ENCODE measurements at regions not wholly inside any gene's neighbourhood (a gene's known extent, or its start where the extent isn't known, plus 50 kb on each side); places are given as distances from the start of the nearest gene placed in this dataset.

DNA sequence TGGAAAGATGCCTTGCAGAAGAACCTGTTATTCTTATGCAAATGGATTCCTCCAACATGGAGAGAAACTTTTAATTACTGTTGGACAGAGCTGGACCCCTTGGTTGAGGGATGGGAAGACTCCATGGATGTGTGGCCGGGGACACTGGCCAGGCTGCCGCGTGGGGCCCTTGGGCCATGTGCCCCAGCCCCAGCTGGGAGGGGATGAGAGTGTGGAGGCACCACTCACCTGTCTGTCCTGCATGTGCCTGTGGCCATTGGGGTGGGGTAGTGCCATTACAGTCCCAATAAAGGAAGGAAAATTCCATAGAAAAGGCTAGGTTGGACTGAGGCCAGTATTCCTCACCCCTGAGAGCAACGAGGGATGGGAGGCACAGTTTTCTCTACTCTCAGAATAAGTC lies 564.5 kb upstream of the PTBP2 start:
- Mint-ChIP-seq H3K27ac (no peak overlapping the region), H3K4me1 (no peaks in the 10 kb centered on the region), H3K4me3 (no peak overlapping the region), H3K27me3 (ENCODE audit: low read depth in 3 of 3) (peaks cover 0 to 1% (median 0%) of the 10 kb centered on the region in 3 donors), H3K36me3 (no peaks in the 10 kb centered on the region), H3K9me3 (peaks cover 4 to 32% (median 22%) of the 10 kb centered on the region in 7 donors)
- Histone ChIP-seq H3K36me3 (replicated peaks in 1 of 2; ENCODE audit: control insufficient read depth in 1 of 2, insufficient read depth in 2 of 2, low read length in 2 of 2) (no peaks in the 10 kb centered on the region), H3K79me2 (ENCODE audit: insufficient read depth, low read length) (no peaks in the 10 kb centered on the region), H3K9me3 (replicated peaks in 1 of 2; ENCODE audit: control insufficient read depth in 1 of 2, insufficient read depth in 1 of 2, low read length in 2 of 2) (peaks cover 20 to 52% of the 10 kb centered on the region in 2 donors), H3K27ac (ENCODE audit: low read depth in 1 of 2, low read length in 2 of 2) (no peak overlapping the region), H3K27me3 (ENCODE audit: control insufficient read depth in 2 of 2, insufficient read depth in 2 of 2, low read length in 2 of 2) (no peaks in the 10 kb centered on the region), H3K9ac (ENCODE audit: insufficient read depth, low read length, poor library complexity, severe bottlenecking) (no peak overlapping the region), H4K20me1 (ENCODE audit: insufficient read depth, low read length) (no peaks in the 10 kb centered on the region), H2AFZ (ENCODE audit: insufficient read depth, low read depth, low read length, poor library complexity, severe bottlenecking) (no peak overlapping the region), H3K4me1 (ENCODE audit: control insufficient read depth in 1 of 2, insufficient read depth in 2 of 2, low read length in 2 of 2) (no peaks in the 10 kb centered on the region), H3K4me3 (replicated peaks in 1 of 3; ENCODE audit: low read depth in 2 of 3, low read length in 3 of 3) (no peak overlapping the region), H3K4me2 (replicated peaks; ENCODE audit: extremely low read depth, low read length, poor library complexity, severe bottlenecking) (no peak overlapping the region)
- WGBS (ENCODE audit: insufficient coverage): no CpG with 5 or more reads among the region's 4 CpGs
- TF ChIP-seq CTCF (IDR thresholded peaks at IDR 0.05): no peak
- no peak for DNase-seq
- intact Hi-C loops (cut with micrococcal nuclease): no loop called here

- Histone ChIP-seq H3K27me3 (ENCODE audit: control insufficient read depth in 2 of 2, insufficient read depth in 2 of 2, low read length in 2 of 2) (no peaks in the 10 kb centered on the region), H3K9me3 (replicated peaks in 1 of 2; ENCODE audit: control insufficient read depth in 1 of 2, insufficient read depth in 1 of 2, low read length in 2 of 2) (peaks cover 17 to 42% of the 10 kb centered on the region in 2 donors), H3K79me2 (ENCODE audit: insufficient read depth, low read length) (no peaks in the 10 kb centered on the region), H3K27ac (ENCODE audit: low read depth in 1 of 2, low read length in 2 of 2) (no peak overlapping the region), H3K4me2 (replicated peaks; ENCODE audit: extremely low read depth, low read length, poor library complexity, severe bottlenecking) (no peak overlapping the region), H2AFZ (ENCODE audit: insufficient read depth, low read depth, low read length, poor library complexity, severe bottlenecking) (no peak overlapping the region), H3K36me3 (replicated peaks in 1 of 2; ENCODE audit: control insufficient read depth in 1 of 2, insufficient read depth in 2 of 2, low read length in 2 of 2) (no peaks in the 10 kb centered on the region), H3K4me3 (replicated peaks in 1 of 3; ENCODE audit: low read depth in 2 of 3, low read length in 3 of 3) (no peak overlapping the region), H3K4me1 (ENCODE audit: control insufficient read depth in 1 of 2, insufficient read depth in 2 of 2, low read length in 2 of 2) (no peaks in the 10 kb centered on the region), H4K20me1 (ENCODE audit: insufficient read depth, low read length) (no peaks in the 10 kb centered on the region), H3K9ac (ENCODE audit: insufficient read depth, low read length, poor library complexity, severe bottlenecking) (no peak overlapping the region)
- Mint-ChIP-seq H3K4me3 (no peak overlapping the region), H3K27me3 (ENCODE audit: low read depth in 3 of 3) (peaks cover 0 to 1% (median 0%) of the 10 kb centered on the region in 3 donors), H3K9me3 (peaks cover 4 to 20% (median 12%) of the 10 kb centered on the region in 7 donors), H3K27ac (no peak overlapping the region), H3K36me3 (no peaks in the 10 kb centered on the region), H3K4me1 (no peaks in the 10 kb centered on the region)
- intact Hi-C loops (cut with micrococcal nuclease): no loop called here
- TF ChIP-seq CTCF (IDR thresholded peaks at IDR 0.05): no peak
- no CpG with 5 or more reads among the region's 2 CpGs for WGBS (ENCODE audit: insufficient coverage)
- DNase-seq: no peak
Observed at GRCh38 chr1:96159379-96159778, 562.2 kb upstream of the PTBP2 start.

All from CD14-positive monocyte (primary cell).